Right lobe of liver (tissue), 4 donors: ENCODE measurements at regions not wholly inside any gene's neighbourhood (a gene's known extent, or its start where the extent isn't known, plus 50 kb on each side); places are given as distances from the start of the nearest gene placed in this dataset.

Source experiments
- POLR2A ChIP-seq: fragments of 450-650 bp; IDR thresholded peaks from one replicate; pipeline ENCODE4 v1.6.1; 2017; ENCODE audit warnings: antibody characterized with exemption, mild to moderate bottlenecking
- TF ChIP-seq, protein P1 (sequence below), 4 donors: fragments of 200-600 bp in 3 of 4; fragments of 450-650 bp in 1 of 4; IDR thresholded peaks; one replicate each; pipeline versions ENCODE4 v1.5.1 to v1.8.0; 2016 to 2022; ENCODE audit warnings: antibody characterized with exemption in 4 of 4, mild to moderate bottlenecking in 2 of 4
- donor health status: DM: no; HTN: no; CAD: no.
- donor health status: DM: no; HTN: no; CAD: no.
- donor health status: DM: no; HTN: yes; CAD: no.

DNA sequence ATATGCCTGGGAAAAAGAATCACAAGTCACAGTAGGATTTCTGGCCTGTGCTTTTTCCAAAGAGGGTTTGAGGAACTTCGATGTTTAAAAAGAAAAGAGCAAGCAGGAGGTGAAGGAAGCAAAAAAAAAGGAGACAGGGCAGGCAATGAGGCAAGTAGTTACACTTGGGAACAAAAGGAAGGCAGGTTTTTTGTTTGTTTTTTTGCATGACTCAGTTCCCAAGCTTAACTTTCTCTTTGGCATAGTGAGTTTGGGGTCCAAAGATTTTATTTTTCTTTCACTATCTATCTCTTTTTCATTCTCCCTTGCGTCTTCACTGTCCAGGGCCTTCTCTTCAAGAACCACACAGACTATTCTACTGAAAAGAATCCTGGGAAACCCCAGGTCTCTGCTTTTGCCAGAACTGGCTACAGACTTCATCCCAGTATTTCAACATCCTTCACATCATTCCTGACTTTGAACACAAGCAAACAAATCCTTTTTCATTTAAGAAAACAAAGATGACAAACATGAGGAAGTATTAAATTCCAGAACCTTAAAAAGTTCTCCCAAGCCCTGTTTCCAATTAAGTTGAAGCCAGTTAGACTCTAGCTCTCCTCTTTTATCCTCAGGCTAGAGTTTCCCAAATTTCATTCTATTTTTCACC is 210.7 kb upstream of the RND3 start:
- TF ChIP-seq, protein P1, sequence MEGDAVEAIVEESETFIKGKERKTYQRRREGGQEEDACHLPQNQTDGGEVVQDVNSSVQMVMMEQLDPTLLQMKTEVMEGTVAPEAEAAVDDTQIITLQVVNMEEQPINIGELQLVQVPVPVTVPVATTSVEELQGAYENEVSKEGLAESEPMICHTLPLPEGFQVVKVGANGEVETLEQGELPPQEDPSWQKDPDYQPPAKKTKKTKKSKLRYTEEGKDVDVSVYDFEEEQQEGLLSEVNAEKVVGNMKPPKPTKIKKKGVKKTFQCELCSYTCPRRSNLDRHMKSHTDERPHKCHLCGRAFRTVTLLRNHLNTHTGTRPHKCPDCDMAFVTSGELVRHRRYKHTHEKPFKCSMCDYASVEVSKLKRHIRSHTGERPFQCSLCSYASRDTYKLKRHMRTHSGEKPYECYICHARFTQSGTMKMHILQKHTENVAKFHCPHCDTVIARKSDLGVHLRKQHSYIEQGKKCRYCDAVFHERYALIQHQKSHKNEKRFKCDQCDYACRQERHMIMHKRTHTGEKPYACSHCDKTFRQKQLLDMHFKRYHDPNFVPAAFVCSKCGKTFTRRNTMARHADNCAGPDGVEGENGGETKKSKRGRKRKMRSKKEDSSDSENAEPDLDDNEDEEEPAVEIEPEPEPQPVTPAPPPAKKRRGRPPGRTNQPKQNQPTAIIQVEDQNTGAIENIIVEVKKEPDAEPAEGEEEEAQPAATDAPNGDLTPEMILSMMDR (IDR thresholded peaks at IDR 0.05): no peak
- no peak for TF ChIP-seq POLR2A
